SK-N-SH (cell line): ENCODE measurements at regions not wholly inside any gene's neighbourhood (a gene's known extent, or its start where the extent isn't known, plus 50 kb on each side); places are given as distances from the start of the nearest gene placed in this dataset.

Experiments used
- CTCF ChIA-PET: fragments of 300-600, 350-600 bp; formaldehyde crosslinking; extraction: SDS; loops from one replicate; lab custom pipeline; 2021; lab: Yijun Ruan, JAX
- POLR2A ChIA-PET: fragments of 350-600 bp; sonication (Branson Sonifier 250); formaldehyde crosslinking; extraction: SDS; loops from one replicate; lab custom pipeline; 2020; ENCODE audit warnings: antibody characterized with exemption, inconsistent platforms; lab: Yijun Ruan, JAX
- DNase-seq: peaks from one replicate; pipeline ENCODE4 v3.0.0; 2012
- H2AFZ ChIP-seq: fragments of 200-600 bp; sonication (generic); 2 replicates; pipeline ENCODE4 v1.8.1; 2016; ENCODE audit warnings: antibody characterized with exemption, mild to moderate bottlenecking, low read depth
- H3F3A ChIP-seq: fragments of 200-600 bp; sonication (generic); replicated peaks from 2 replicates; pipeline ENCODE3; 2016; ENCODE audit warnings: antibody characterized with exemption, mild to moderate bottlenecking; ENCODE audit not compliant: insufficient read depth
- H3K27ac ChIP-seq, 2 experiments: fragments of 200-500 bp in 1 of 2; fragments of 200-600 bp in 1 of 2; sonication (Bioruptor generic) in 1 of 2; sonication (generic), shearing (Covaris generic) in 1 of 2; 2 replicates each; pipeline versions ENCODE4 v1.5.1 to v1.6.1; 2014 to 2016; ENCODE audit warnings: low read depth in 2 of 2, inconsistent platforms in 1 of 2, low read length in 1 of 2, mild to moderate bottlenecking in 1 of 2, mixed read lengths in 1 of 2
- H3K27me3 ChIP-seq: fragments of 200-600 bp; sonication (generic), shearing (Covaris generic); 2 replicates; pipeline ENCODE4 v1.6.1; 2016; ENCODE audit warnings: mixed run types; ENCODE audit not compliant: insufficient read depth
- H3K36me3 ChIP-seq, 2 experiments: fragments of 200-500 bp in 1 of 2; fragments of 200-600 bp in 1 of 2; sonication (Bioruptor generic) in 1 of 2; sonication (generic) in 1 of 2; replicated peaks in 1 of 2; 2 replicates each; pipeline versions ENCODE3 to v1.5.1; 2014 to 2016; ENCODE audit warnings: low read length in 1 of 2, mild to moderate bottlenecking in 1 of 2; ENCODE audit not compliant: insufficient read depth in 2 of 2, control insufficient read depth in 1 of 2
- H3K4me1 ChIP-seq, 2 experiments: fragments of 200-500 bp in 1 of 2; fragments of 200-600 bp in 1 of 2; sonication (Bioruptor generic) in 1 of 2; sonication (generic), shearing (Covaris generic) in 1 of 2; 2 replicates each; pipeline versions ENCODE4 v1.5.1 to v1.6.1; 2014 to 2016; ENCODE audit warnings: low read depth in 1 of 2, low read length in 1 of 2, mixed run types in 1 of 2; ENCODE audit not compliant: insufficient read depth in 2 of 2, control insufficient read depth in 1 of 2
- H3K4me2 ChIP-seq: fragments of 200-600 bp; sonication (generic), shearing (Covaris generic); 2 replicates; pipeline ENCODE4 v1.6.1; 2017; ENCODE audit warnings: mixed run types
- H3K4me3 ChIP-seq, 2 experiments: fragments of 200-500 bp in 1 of 2; fragments of 200-600 bp in 1 of 2; sonication (Bioruptor generic) in 1 of 2; sonication (generic), shearing (Covaris generic) in 1 of 2; 2 replicates each; pipeline versions ENCODE4 v1.5.1 to v1.8.1; 2014 to 2016; ENCODE audit warnings: low read depth in 2 of 2, inconsistent platforms in 1 of 2, low read length in 1 of 2, mild to moderate bottlenecking in 1 of 2, mixed read lengths in 1 of 2, moderate library complexity in 1 of 2
- H3K79me2 ChIP-seq: fragments of 200-600 bp; sonication (generic); 2 replicates; pipeline ENCODE4 v1.8.1; 2017; ENCODE audit warnings: mild to moderate bottlenecking; ENCODE audit not compliant: insufficient read depth
- H3K9ac ChIP-seq: fragments of 200-600 bp; sonication (generic); 2 replicates; pipeline ENCODE4 v1.6.1; 2017; ENCODE audit warnings: mixed run types
- H3K9me2 ChIP-seq: fragments of 200-600 bp; sonication (generic); 2 replicates; pipeline ENCODE4 v1.6.1; 2017; ENCODE audit warnings: mixed run types
- H3K9me3 ChIP-seq: fragments of 200-600 bp; sonication (generic); 2 replicates; pipeline ENCODE4 v1.6.1; 2017; ENCODE audit warnings: mixed run types, mild to moderate bottlenecking, moderate library complexity
- H4K20me1 ChIP-seq: fragments of 200-600 bp; sonication (generic); 2 replicates; pipeline ENCODE4 v1.6.1; 2017; ENCODE audit warnings: mild to moderate bottlenecking, mixed run types; ENCODE audit not compliant: insufficient read depth
- CHD2 ChIP-seq: fragments of 150-350 bp; IDR thresholded peaks from 2 replicates; pipeline ENCODE4 v1.6.1; 2018; ENCODE audit warnings: low read length; ENCODE audit not compliant: partially characterized antibody
- ELF1 ChIP-seq: IDR thresholded peaks from 2 replicates; pipeline ENCODE4 v1.4.0; 2012
- FOXM1 ChIP-seq: IDR thresholded peaks from 2 replicates; pipeline ENCODE4 v1.4.0; 2012; ENCODE audit warnings: low read depth, mild to moderate bottlenecking
- GABPA ChIP-seq: IDR thresholded peaks from 2 replicates; pipeline ENCODE4 v1.4.0; 2012; ENCODE audit warnings: low read depth, mild to moderate bottlenecking
- GATA2 ChIP-seq: sonication (generic); formaldehyde crosslinking; IDR thresholded peaks from 2 replicates; pipeline ENCODE4 v1.5.0; 2020; ENCODE audit warnings: mild to moderate bottlenecking, missing genetic modification reagents
- MAX ChIP-seq: IDR thresholded peaks from 2 replicates; pipeline ENCODE4 v1.4.0; 2012; ENCODE audit warnings: low read depth
- POLR2AphosphoS5 ChIP-seq: IDR thresholded peaks from 2 replicates; pipeline ENCODE4 v1.6.1; 2012; ENCODE audit warnings: low read depth, low read length
- SIN3A ChIP-seq: IDR thresholded peaks from 2 replicates; pipeline ENCODE4 v1.6.1; 2012; ENCODE audit warnings: low read depth, mild to moderate bottlenecking, low read length, moderate library complexity, borderline replicate concordance
- SMC3 ChIP-seq: IDR thresholded peaks from 2 replicates; pipeline ENCODE4 v1.6.1; 2012; ENCODE audit warnings: low read depth, low read length, improper control_type of control experiment
- TCF12 ChIP-seq: IDR thresholded peaks from 2 replicates; pipeline ENCODE4 v1.4.0; 2012
- TEAD4 ChIP-seq: IDR thresholded peaks from 2 replicates; pipeline ENCODE4 v1.4.0; 2012; ENCODE audit warnings: mild to moderate bottlenecking, borderline replicate concordance; ENCODE audit not compliant: insufficient read depth
- USF2 ChIP-seq: fragments of 150-350 bp; IDR thresholded peaks from 2 replicates; pipeline ENCODE4 v1.6.1; 2017; ENCODE audit warnings: antibody characterized with exemption, low read length, low read depth, borderline replicate concordance
- ZBTB33 ChIP-seq: IDR thresholded peaks from 2 replicates; pipeline ENCODE4 v1.4.0; 2012; ENCODE audit warnings: low read depth, borderline replicate concordance
- WGBS: methylation state at CpG from one replicate; pipeline ENCODE4 v1.1.6; 2017; ENCODE audit warnings: low lambda C conversion rate; 5-methylcytosine and 5-hydroxymethylcytosine counted together
- TF ChIP-seq, protein P1 (sequence below): fragments of 150-350 bp; IDR thresholded peaks from 2 replicates; pipeline ENCODE4 v1.6.1; 2016; ENCODE audit warnings: mild to moderate bottlenecking, low read depth, low read length
- TF ChIP-seq, protein P2 (sequence below): fragments of 200-600 bp; sonication (generic); IDR thresholded peaks from 2 replicates; pipeline ENCODE4 v1.6.1; 2017; ENCODE audit warnings: antibody characterized with exemption, mild to moderate bottlenecking, moderate library complexity
- TF ChIP-seq, protein P3 (sequence below): IDR thresholded peaks from 2 replicates; pipeline ENCODE4; 2012

GRCh38 chr4:1536579-1537409 is 130.6 kb upstream of the NKX1-1 start (continued):
- TF ChIP-seq TEAD4, result no peak
- no peak for TF ChIP-seq FOXM1
- TF ChIP-seq, protein P1, sequence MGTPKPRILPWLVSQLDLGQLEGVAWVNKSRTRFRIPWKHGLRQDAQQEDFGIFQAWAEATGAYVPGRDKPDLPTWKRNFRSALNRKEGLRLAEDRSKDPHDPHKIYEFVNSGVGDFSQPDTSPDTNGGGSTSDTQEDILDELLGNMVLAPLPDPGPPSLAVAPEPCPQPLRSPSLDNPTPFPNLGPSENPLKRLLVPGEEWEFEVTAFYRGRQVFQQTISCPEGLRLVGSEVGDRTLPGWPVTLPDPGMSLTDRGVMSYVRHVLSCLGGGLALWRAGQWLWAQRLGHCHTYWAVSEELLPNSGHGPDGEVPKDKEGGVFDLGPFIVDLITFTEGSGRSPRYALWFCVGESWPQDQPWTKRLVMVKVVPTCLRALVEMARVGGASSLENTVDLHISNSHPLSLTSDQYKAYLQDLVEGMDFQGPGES, result no peak

DNA sequence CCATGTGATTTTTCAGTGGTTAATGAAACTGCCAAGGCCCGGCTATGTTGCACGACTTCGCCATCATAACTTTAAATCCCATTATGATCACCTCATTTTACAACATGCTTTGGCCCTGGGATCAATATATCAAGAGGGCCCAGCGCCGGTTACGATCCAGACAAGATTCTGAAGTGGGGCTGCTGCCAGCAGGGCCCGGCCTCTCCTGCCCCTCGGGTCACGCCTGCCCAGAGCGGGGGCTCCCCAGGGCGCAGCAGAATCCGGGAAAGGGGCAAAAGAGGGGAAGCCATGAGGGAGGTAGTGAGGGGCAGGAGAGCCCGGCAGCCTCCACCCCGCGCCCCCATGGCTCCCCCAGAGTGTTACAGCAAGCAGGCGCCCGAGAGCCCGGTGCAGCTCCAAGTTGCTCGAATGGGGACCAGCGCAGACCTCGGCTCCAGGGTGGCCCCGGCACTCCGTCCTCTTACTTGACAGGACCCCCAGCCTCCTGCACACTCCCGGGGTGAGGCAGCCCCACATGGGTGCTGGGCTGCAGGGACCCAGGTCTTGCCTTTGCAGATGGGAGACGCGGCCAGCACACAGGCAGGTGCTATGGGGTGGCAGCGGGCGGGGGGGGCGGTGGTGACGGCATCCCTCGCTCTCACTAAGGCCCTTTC is 129.8 kb upstream of the NKX1-1 start:
- no peak overlapping the region for H3K4me3 ChIP-seq
- no peak overlapping the region for H3K27ac ChIP-seq
- no peaks in the 10 kb centered on the region; a peak in 1 of 4 replicates for H3K4me1 ChIP-seq
- no peaks in the 10 kb centered on the region for H3K36me3 ChIP-seq
- H3K9ac ChIP-seq, result no peak overlapping the region
- ChIA-PET CTCF (interaction anchor here (3.5 kb wide), 1 partner anchor 12 kb away, joined by 35 read pairs; no protein-coding TSS in a partner anchor), POLR2A (no interaction called here)
- DNase-seq, result no peak
- peaks cover 40% of the 10 kb centered on the region for H3K27me3 ChIP-seq
- H4K20me1 ChIP-seq, result no peaks in the 10 kb centered on the region
- no peaks in the 10 kb centered on the region for H3K9me2 ChIP-seq
- no peak overlapping the region for H2AFZ ChIP-seq
- no peak overlapping the region for H3K4me2 ChIP-seq
- WGBS, result 73% methylated on average over 23 of the region's 31 CpGs
- TF ChIP-seq, protein P2, sequence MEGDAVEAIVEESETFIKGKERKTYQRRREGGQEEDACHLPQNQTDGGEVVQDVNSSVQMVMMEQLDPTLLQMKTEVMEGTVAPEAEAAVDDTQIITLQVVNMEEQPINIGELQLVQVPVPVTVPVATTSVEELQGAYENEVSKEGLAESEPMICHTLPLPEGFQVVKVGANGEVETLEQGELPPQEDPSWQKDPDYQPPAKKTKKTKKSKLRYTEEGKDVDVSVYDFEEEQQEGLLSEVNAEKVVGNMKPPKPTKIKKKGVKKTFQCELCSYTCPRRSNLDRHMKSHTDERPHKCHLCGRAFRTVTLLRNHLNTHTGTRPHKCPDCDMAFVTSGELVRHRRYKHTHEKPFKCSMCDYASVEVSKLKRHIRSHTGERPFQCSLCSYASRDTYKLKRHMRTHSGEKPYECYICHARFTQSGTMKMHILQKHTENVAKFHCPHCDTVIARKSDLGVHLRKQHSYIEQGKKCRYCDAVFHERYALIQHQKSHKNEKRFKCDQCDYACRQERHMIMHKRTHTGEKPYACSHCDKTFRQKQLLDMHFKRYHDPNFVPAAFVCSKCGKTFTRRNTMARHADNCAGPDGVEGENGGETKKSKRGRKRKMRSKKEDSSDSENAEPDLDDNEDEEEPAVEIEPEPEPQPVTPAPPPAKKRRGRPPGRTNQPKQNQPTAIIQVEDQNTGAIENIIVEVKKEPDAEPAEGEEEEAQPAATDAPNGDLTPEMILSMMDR, result no peak
- TF ChIP-seq TEAD4 (no peak), GATA2 (CRISPR knock-in tag) (no peak), SIN3A (no peak), SMC3 (no peak), USF2 (no peak), ZBTB33 (no peak), MAX (no peak), CHD2 (no peak), TCF12 (no peak), GABPA (no peak), ELF1 (no peak), POLR2AphosphoS5 (no peak)
- TF ChIP-seq, protein P3, sequence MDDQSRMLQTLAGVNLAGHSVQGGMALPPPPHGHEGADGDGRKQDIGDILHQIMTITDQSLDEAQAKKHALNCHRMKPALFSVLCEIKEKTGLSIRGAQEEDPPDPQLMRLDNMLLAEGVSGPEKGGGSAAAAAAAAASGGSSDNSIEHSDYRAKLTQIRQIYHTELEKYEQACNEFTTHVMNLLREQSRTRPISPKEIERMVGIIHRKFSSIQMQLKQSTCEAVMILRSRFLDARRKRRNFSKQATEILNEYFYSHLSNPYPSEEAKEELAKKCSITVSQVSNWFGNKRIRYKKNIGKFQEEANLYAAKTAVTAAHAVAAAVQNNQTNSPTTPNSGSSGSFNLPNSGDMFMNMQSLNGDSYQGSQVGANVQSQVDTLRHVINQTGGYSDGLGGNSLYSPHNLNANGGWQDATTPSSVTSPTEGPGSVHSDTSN, result no peak
- H3K9me3 ChIP-seq, result no peaks in the 10 kb centered on the region
- no peaks in the 10 kb centered on the region for H3F3A ChIP-seq
- H3K79me2 ChIP-seq, result no peaks in the 10 kb centered on the region
